ENCODE measurements at regions not wholly inside any gene's neighbourhood (a gene's known extent, or its start where the extent isn't known, plus 50 kb on each side); places are given as distances from the start of the nearest gene placed in this dataset.

- no peak overlapping the region for H3K4me3 ChIP-seq (ENCODE audit: insufficient read depth, low read length)
- H3K27me3 ChIP-seq (ENCODE audit: insufficient read depth, low read length), result no peaks in the 10 kb centered on the region
- DNase-seq (ENCODE audit: insufficient read length, low spot score, missing footprints), result no peak
- H4K20me1 ChIP-seq (ENCODE audit: insufficient read depth, low read length), result no peaks in the 10 kb centered on the region
- H2AFZ ChIP-seq (ENCODE audit: low read length), result no peak overlapping the region
- H3K27ac ChIP-seq (ENCODE audit: low read depth, low read length), result no peak overlapping the region
- H3K79me2 ChIP-seq (ENCODE audit: insufficient read depth, low read length), result no peaks in the 10 kb centered on the region
- TF ChIP-seq CTCF (IDR thresholded peaks at IDR 0.05; ENCODE audit: extremely low read depth, low read depth, low read length), result no peak
- H3K4me1 ChIP-seq (ENCODE audit: insufficient read depth, low read length), result no peaks in the 10 kb centered on the region
- no peaks in the 10 kb centered on the region for H3K9me3 ChIP-seq (ENCODE audit: low read depth, low read length)
- H3K36me3 ChIP-seq (ENCODE audit: insufficient read depth, low read length), result no peaks in the 10 kb centered on the region
- H3K4me2 ChIP-seq (ENCODE audit: insufficient read depth, low read length), result no peak overlapping the region
These were observed 123.9 kb upstream of the CADPS start for GRCh38 chr3:62999158-62999557.

GRCh38 chr3:62999791-63000190 is 124.6 kb upstream of the CADPS start:
- H3K4me3 ChIP-seq (ENCODE audit: insufficient read depth, low read length), result no peak overlapping the region
- H3K4me1 ChIP-seq (ENCODE audit: insufficient read depth, low read length), result no peaks in the 10 kb centered on the region
- H2AFZ ChIP-seq (ENCODE audit: low read length), result no peak overlapping the region
- no peaks in the 10 kb centered on the region for H4K20me1 ChIP-seq (ENCODE audit: insufficient read depth, low read length)
- no peak overlapping the region for H3K4me2 ChIP-seq (ENCODE audit: insufficient read depth, low read length)
- no peaks in the 10 kb centered on the region for H3K36me3 ChIP-seq (ENCODE audit: insufficient read depth, low read length)
- no peaks in the 10 kb centered on the region for H3K9me3 ChIP-seq (ENCODE audit: low read depth, low read length)
- DNase-seq (ENCODE audit: insufficient read length, low spot score, missing footprints), result peak; percentile 21
- H3K27me3 ChIP-seq (ENCODE audit: insufficient read depth, low read length), result no peaks in the 10 kb centered on the region
- no peak for TF ChIP-seq CTCF (IDR thresholded peaks at IDR 0.05; ENCODE audit: extremely low read depth, low read depth, low read length)
- H3K79me2 ChIP-seq (ENCODE audit: insufficient read depth, low read length), result no peaks in the 10 kb centered on the region
- no peak overlapping the region for H3K27ac ChIP-seq (ENCODE audit: low read depth, low read length)

- Histone ChIP-seq H3K4me2 (ENCODE audit: insufficient read depth, low read length) (no peak overlapping the region), H4K20me1 (ENCODE audit: insufficient read depth, low read length) (no peaks in the 10 kb centered on the region), H3K27ac (ENCODE audit: low read depth, low read length) (no peak overlapping the region), H3K36me3 (ENCODE audit: insufficient read depth, low read length) (no peaks in the 10 kb centered on the region), H3K79me2 (ENCODE audit: insufficient read depth, low read length) (no peaks in the 10 kb centered on the region), H2AFZ (ENCODE audit: low read length) (no peak overlapping the region), H3K9me3 (ENCODE audit: low read depth, low read length) (no peaks in the 10 kb centered on the region), H3K4me1 (ENCODE audit: insufficient read depth, low read length) (no peaks in the 10 kb centered on the region), H3K27me3 (ENCODE audit: insufficient read depth, low read length) (no peaks in the 10 kb centered on the region), H3K4me3 (ENCODE audit: insufficient read depth, low read length) (no peak overlapping the region)
- no peak for DNase-seq (ENCODE audit: insufficient read length, low spot score, missing footprints)
- TF ChIP-seq CTCF (IDR thresholded peaks at IDR 0.05; ENCODE audit: extremely low read depth, low read depth, low read length), result no peak
These were observed 129.2 kb upstream of the CADPS start for GRCh38 chr3:63004448-63004847.

- no peaks in the 10 kb centered on the region for H4K20me1 ChIP-seq (ENCODE audit: insufficient read depth, low read length)
- H3K9me3 ChIP-seq (ENCODE audit: low read depth, low read length), result no peaks in the 10 kb centered on the region
- no peak overlapping the region for H3K4me3 ChIP-seq (ENCODE audit: insufficient read depth, low read length)
- no peak overlapping the region for H2AFZ ChIP-seq (ENCODE audit: low read length)
- no peaks in the 10 kb centered on the region for H3K27me3 ChIP-seq (ENCODE audit: insufficient read depth, low read length)
- H3K4me1 ChIP-seq (ENCODE audit: insufficient read depth, low read length), result no peaks in the 10 kb centered on the region
- no peaks in the 10 kb centered on the region for H3K79me2 ChIP-seq (ENCODE audit: insufficient read depth, low read length)
- TF ChIP-seq CTCF (IDR thresholded peaks at IDR 0.05; ENCODE audit: extremely low read depth, low read depth, low read length), result no peak
- H3K27ac ChIP-seq (ENCODE audit: low read depth, low read length), result no peak overlapping the region
- H3K36me3 ChIP-seq (ENCODE audit: insufficient read depth, low read length), result no peaks in the 10 kb centered on the region
- H3K4me2 ChIP-seq (ENCODE audit: insufficient read depth, low read length), result no peak overlapping the region
- no peak for DNase-seq (ENCODE audit: insufficient read length, low spot score, missing footprints)
These were observed 140.5 kb upstream of the CADPS start for GRCh38 chr3:63015614-63016309.
